ENCODE measurements at regions not wholly inside any gene's neighbourhood (a gene's known extent, or its start where the extent isn't known, plus 50 kb on each side); places are given as distances from the start of the nearest gene placed in this dataset.

- DNase-seq: no peak
Observed at GRCh38 chr1:87933171-87933570, 604.5 kb downstream of the LMO4 start.

- no peak for DNase-seq
Observed at GRCh38 chr1:87935130-87935529, 606.5 kb downstream of the LMO4 start.

- DNase-seq: no peak
Observed at GRCh38 chr1:87937831-87938395, 609.2 kb downstream of the LMO4 start.

GRCh38 chr1:87938631-87939030 lies 610.0 kb downstream of the LMO4 start:
- DNase-seq: no peak

- DNase-seq: peak; percentile 49
Observed at GRCh38 chr1:87939444-87939843, 610.8 kb downstream of the LMO4 start.

GRCh38 chr1:87940421-87940820 lies 611.7 kb downstream of the LMO4 start:
- DNase-seq: no peak

GRCh38 chr1:87941337-87941946 lies 612.8 kb downstream of the LMO4 start:
- DNase-seq: no peak

GRCh38 chr1:87942165-87942564 lies 613.5 kb downstream of the LMO4 start:
- DNase-seq: peak; percentile 62

GRCh38 chr1:87949711-87950110 lies 621.0 kb downstream of the LMO4 start:
- no peak for DNase-seq

- no peak for DNase-seq
Observed at GRCh38 chr1:87950369-87950768, 621.7 kb downstream of the LMO4 start.

- no peak for DNase-seq
Observed at GRCh38 chr1:87951409-87951808, 622.7 kb downstream of the LMO4 start.

GRCh38 chr1:87951852-87952251 lies 623.2 kb downstream of the LMO4 start:
- peak; percentile 38 for DNase-seq

GRCh38 chr1:87953121-87953520 lies 624.4 kb downstream of the LMO4 start:
- peak; percentile 59 for DNase-seq

- peak; percentile 80 for DNase-seq
Observed at GRCh38 chr1:87953732-87954344, 625.2 kb downstream of the LMO4 start.

GRCh38 chr1:87955038-87955437 lies 626.4 kb downstream of the LMO4 start:
- DNase-seq: no peak

- peak; percentile 97 for DNase-seq
Observed at GRCh38 chr1:87956072-87956471, 627.4 kb downstream of the LMO4 start.

GRCh38 chr1:87956750-87957149 lies 628.1 kb downstream of the LMO4 start:
- peak; percentile 66 for DNase-seq

- no peak for DNase-seq
Observed at GRCh38 chr1:87957331-87957730, 628.7 kb downstream of the LMO4 start.

GRCh38 chr1:87958201-87958600 lies 629.5 kb downstream of the LMO4 start:
- no peak for DNase-seq

GRCh38 chr1:87958716-87959115 lies 630.0 kb downstream of the LMO4 start:
- DNase-seq: no peak

GRCh38 chr1:87959236-87959635 lies 630.6 kb downstream of the LMO4 start:
- DNase-seq: no peak

- DNase-seq: no peak
Observed at GRCh38 chr1:87961992-87962391, 633.3 kb downstream of the LMO4 start.

GRCh38 chr1:87963556-87963955 lies 634.9 kb downstream of the LMO4 start:
- DNase-seq: peak; percentile 82

- DNase-seq: no peak
Observed at GRCh38 chr1:87965193-87965592, 636.5 kb downstream of the LMO4 start.

Data from fibroblast of skin of scalp (primary cell).